ENCODE measurements at regions not wholly inside any gene's neighbourhood (a gene's known extent, or its start where the extent isn't known, plus 50 kb on each side); places are given as distances from the start of the nearest gene placed in this dataset.
A peak's percentile ranks its signal among the peaks of the same experiment; 100 is the strongest.

DNA sequence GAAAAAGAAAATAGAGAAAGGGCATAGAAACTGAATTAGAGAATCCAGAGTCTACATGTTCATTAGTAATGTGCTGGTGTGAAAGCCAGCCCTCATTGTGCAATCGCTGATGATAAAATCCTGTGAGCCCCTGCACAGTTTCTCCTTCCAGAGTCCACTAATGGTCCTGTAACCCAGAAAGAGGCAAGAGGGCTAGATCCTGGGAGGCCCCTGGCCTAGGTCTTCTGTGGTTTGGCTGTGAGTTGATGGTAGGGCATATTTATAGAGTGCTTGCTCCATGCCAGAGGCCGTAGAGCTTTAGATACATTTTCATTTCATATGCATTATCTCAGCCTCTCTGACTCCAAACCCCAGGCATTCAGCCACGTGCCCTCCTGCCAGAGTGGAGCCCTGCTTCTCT is 94.9 kb upstream of the MTHFD1L start:
- WGBS, 2 experiments (ENCODE audit: insufficient coverage in 1 of 2, insufficient read length in 1 of 2) = 94 to 100% methylated on average over 1 to 3 of the region's 3 CpGs
- H3K36me3 ChIP-seq (ENCODE audit: control insufficient read depth, insufficient read depth, low read length) = no peaks in the 10 kb centered on the region
- H3K9ac ChIP-seq (ENCODE audit: extremely low read depth, low read length, poor library complexity, severe bottlenecking) = no peak overlapping the region
- H3K27me3 Mint-ChIP-seq (ENCODE audit: insufficient read depth) = no peaks in the 10 kb centered on the region
- no peak overlapping the region for H3K4me3 Mint-ChIP-seq
- H3K4me1 Mint-ChIP-seq = peaks cover 6% of the 10 kb centered on the region
- DNase-seq = no peak
- TF ChIP-seq, protein P1, sequence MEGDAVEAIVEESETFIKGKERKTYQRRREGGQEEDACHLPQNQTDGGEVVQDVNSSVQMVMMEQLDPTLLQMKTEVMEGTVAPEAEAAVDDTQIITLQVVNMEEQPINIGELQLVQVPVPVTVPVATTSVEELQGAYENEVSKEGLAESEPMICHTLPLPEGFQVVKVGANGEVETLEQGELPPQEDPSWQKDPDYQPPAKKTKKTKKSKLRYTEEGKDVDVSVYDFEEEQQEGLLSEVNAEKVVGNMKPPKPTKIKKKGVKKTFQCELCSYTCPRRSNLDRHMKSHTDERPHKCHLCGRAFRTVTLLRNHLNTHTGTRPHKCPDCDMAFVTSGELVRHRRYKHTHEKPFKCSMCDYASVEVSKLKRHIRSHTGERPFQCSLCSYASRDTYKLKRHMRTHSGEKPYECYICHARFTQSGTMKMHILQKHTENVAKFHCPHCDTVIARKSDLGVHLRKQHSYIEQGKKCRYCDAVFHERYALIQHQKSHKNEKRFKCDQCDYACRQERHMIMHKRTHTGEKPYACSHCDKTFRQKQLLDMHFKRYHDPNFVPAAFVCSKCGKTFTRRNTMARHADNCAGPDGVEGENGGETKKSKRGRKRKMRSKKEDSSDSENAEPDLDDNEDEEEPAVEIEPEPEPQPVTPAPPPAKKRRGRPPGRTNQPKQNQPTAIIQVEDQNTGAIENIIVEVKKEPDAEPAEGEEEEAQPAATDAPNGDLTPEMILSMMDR (conservative IDR thresholded peaks at IDR 0.05) = no peak
- peaks cover 11% of the 10 kb centered on the region for H3K9me3 ChIP-seq (ENCODE audit: control insufficient read depth, low read length)
- peaks cover 17% of the 10 kb centered on the region for H3K9me3 Mint-ChIP-seq
- no peaks in the 10 kb centered on the region for H3K27me3 ChIP-seq (ENCODE audit: control insufficient read depth, insufficient read depth, low read length, poor library complexity, severe bottlenecking)
- no peak overlapping the region for H3K4me3 ChIP-seq (ENCODE audit: low read length)
- H3K36me3 Mint-ChIP-seq (ENCODE audit: low read depth) = no peaks in the 10 kb centered on the region
- H3K27ac Mint-ChIP-seq = no peak overlapping the region
- H3K4me1 ChIP-seq (ENCODE audit: control insufficient read depth, insufficient read depth, low read length) = no peaks in the 10 kb centered on the region
- no peak overlapping the region for H3K27ac ChIP-seq (ENCODE audit: low read depth, low read length)

DNA sequence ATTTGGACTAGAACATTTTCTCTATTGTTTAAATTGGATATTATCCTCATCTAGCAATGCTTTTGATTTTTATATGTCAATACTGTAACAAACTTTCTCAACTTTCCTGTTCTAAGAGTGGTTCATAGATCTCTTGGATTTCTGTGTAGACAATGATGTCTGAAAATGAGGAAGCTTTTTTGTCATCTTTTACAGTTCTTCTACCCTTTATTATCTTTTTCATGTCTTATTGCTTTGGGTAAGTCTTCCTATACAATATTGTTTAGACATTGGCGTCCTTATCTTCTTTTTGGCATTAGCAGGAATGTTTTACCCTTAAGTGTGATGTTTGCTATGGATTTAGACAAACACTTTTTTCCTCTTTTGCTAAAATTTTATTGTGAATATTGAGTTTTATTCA is 91.5 kb upstream of the MTHFD1L start:
- no peak overlapping the region for H3K27ac Mint-ChIP-seq
- Histone ChIP-seq H3K9ac (ENCODE audit: extremely low read depth, low read length, poor library complexity, severe bottlenecking) (no peak overlapping the region), H3K9me3 (ENCODE audit: control insufficient read depth, low read length) (peaks cover 11% of the 10 kb centered on the region), H3K36me3 (ENCODE audit: control insufficient read depth, insufficient read depth, low read length) (no peaks in the 10 kb centered on the region), H3K27me3 (ENCODE audit: control insufficient read depth, insufficient read depth, low read length, poor library complexity, severe bottlenecking) (no peaks in the 10 kb centered on the region), H3K27ac (ENCODE audit: low read depth, low read length) (no peak overlapping the region), H3K4me1 (ENCODE audit: control insufficient read depth, insufficient read depth, low read length) (no peaks in the 10 kb centered on the region), H3K4me3 (ENCODE audit: low read length) (no peak overlapping the region)
- no peaks in the 10 kb centered on the region for H3K36me3 Mint-ChIP-seq (ENCODE audit: low read depth)
- WGBS, 2 experiments (ENCODE audit: insufficient coverage in 1 of 2, insufficient read length in 1 of 2) = 73% methylated on average over 1 of the region's 1 CpG; no CpG with 5 or more reads in 1 of the 2 experiments
- H3K27me3 Mint-ChIP-seq (ENCODE audit: insufficient read depth) = no peaks in the 10 kb centered on the region
- no peak overlapping the region for H3K4me3 Mint-ChIP-seq
- DNase-seq = no peak
- TF ChIP-seq, protein P1 (conservative IDR thresholded peaks at IDR 0.05) = no peak
- H3K9me3 Mint-ChIP-seq = peaks cover 19% of the 10 kb centered on the region
- no peaks in the 10 kb centered on the region for H3K4me1 Mint-ChIP-seq

DNA sequence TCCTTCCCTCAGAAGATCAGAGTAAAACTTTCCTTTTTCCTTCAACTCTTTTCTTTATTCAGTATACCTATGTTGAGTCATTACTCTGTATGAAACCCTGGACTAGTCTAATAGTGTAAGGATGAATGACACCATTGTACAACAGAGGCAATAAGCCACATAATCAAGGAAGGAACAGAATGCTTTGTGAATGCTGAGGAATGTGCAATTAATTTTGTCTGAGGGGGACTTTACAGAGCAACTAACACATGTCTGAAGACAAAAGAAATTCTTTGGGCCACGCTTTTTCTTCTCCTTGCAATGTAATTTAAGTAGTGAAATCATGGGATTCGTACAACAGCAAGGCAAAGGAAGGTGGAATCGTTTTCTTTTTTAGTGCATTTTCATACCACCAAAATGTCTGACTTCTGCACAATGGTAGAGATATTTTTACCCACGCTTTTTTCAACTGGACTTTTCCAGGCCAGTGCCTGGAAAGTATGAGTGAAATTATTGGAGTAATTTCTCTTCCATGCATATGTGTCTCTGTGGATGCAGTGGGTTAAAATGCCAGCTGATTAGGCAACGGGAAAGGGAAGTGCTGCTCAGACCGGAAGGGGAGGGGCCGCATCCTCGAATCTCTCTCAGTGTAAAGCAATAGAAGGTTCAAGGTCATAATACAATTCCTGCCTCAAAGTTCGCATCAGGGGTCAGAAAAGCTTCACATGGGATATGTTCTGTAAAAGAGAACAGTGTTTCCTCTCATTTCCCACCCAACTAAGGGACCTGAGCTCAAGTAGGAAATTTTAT is 89.9 kb upstream of the MTHFD1L start:
- Histone ChIP-seq H3K4me3 (ENCODE audit: low read length) (no peak overlapping the region), H3K9me3 (ENCODE audit: control insufficient read depth, low read length) (peaks cover 11% of the 10 kb centered on the region), H3K9ac (ENCODE audit: extremely low read depth, low read length, poor library complexity, severe bottlenecking) (no peak overlapping the region), H3K4me1 (ENCODE audit: control insufficient read depth, insufficient read depth, low read length) (no peaks in the 10 kb centered on the region), H3K36me3 (ENCODE audit: control insufficient read depth, insufficient read depth, low read length) (no peaks in the 10 kb centered on the region), H3K27ac (ENCODE audit: low read depth, low read length) (peak overlapping the region; percentile 93), H3K27me3 (ENCODE audit: control insufficient read depth, insufficient read depth, low read length, poor library complexity, severe bottlenecking) (no peaks in the 10 kb centered on the region)
- peaks cover 19% of the 10 kb centered on the region for H3K9me3 Mint-ChIP-seq
- TF ChIP-seq, protein P1 (conservative IDR thresholded peaks at IDR 0.05) = no peak
- H3K27ac Mint-ChIP-seq = no peak overlapping the region
- WGBS, 2 experiments (ENCODE audit: insufficient coverage in 1 of 2, insufficient read length in 1 of 2) = 83 to 89% methylated on average over 8 to 9 of the region's 9 CpGs
- no peaks in the 10 kb centered on the region for H3K36me3 Mint-ChIP-seq (ENCODE audit: low read depth)
- no peak for DNase-seq
- no peak overlapping the region for H3K4me3 Mint-ChIP-seq
- H3K27me3 Mint-ChIP-seq (ENCODE audit: insufficient read depth) = no peaks in the 10 kb centered on the region
- no peaks in the 10 kb centered on the region for H3K4me1 Mint-ChIP-seq

Measured in endodermal cell (in vitro differentiated cells).